CD8-positive, alpha-beta memory T cell (primary cell): ENCODE measurements at regions not wholly inside any gene's neighbourhood (a gene's known extent, or its start where the extent isn't known, plus 50 kb on each side); places are given as distances from the start of the nearest gene placed in this dataset.

Experiments
- CTCF ChIA-PET: fragments of 350-600 bp; sonication (Branson Sonifier 250); formaldehyde crosslinking; loops from one replicate; lab custom pipeline; 2021; ENCODE audit warnings: antibody characterized with exemption; lab: Charles Lee
- POLR2A ChIA-PET: fragments of 350-600 bp; sonication (Branson Sonifier 250); formaldehyde crosslinking; loops from one replicate; lab custom pipeline; 2021; ENCODE audit warnings: antibody characterized with exemption; lab: Charles Lee
- DNase-seq, 5 donors: peaks; one replicate each; pipeline versions ENCODE4 v3.0.0 to v3.0.0-alpha.2; 2020 to 2022; ENCODE audit warnings: mixed read lengths in 1 of 5
- H3K27ac ChIP-seq: one replicate; pipeline ENCODE4 v1.7.0; 2013; ENCODE audit warnings: low read depth, mild to moderate bottlenecking, low read length, moderate library complexity
- H3K27me3 ChIP-seq: 2 replicates; pipeline ENCODE4 v1.7.0; 2013; ENCODE audit warnings: low read length, mild to moderate bottlenecking; ENCODE audit not compliant: insufficient read depth, poor library complexity, severe bottlenecking
- H3K36me3 ChIP-seq: 2 replicates; pipeline ENCODE4 v1.7.0; 2013; ENCODE audit warnings: mild to moderate bottlenecking, low read length, moderate library complexity; ENCODE audit not compliant: insufficient read depth
- H3K4me1 ChIP-seq: 2 replicates; pipeline ENCODE4 v1.7.0; 2013; ENCODE audit warnings: mild to moderate bottlenecking, low read length, moderate library complexity; ENCODE audit not compliant: insufficient read depth
- H3K4me3 ChIP-seq: 2 replicates; pipeline ENCODE4 v1.7.0; 2013; ENCODE audit warnings: mild to moderate bottlenecking, low read length
- H3K9me3 ChIP-seq: 2 replicates; pipeline ENCODE4 v1.7.0; 2013; ENCODE audit warnings: mild to moderate bottlenecking, low read length
- H3K27ac Mint-ChIP-seq, 8 donors: one replicate each; pipeline ENCODE4 v1.8.0; 2020 to 2021; ENCODE audit warnings: mixed read lengths in 8 of 8, mild to moderate bottlenecking in 6 of 8, inconsistent platforms in 3 of 8, moderate library complexity in 3 of 8
- H3K27me3 Mint-ChIP-seq, 2 donors: one replicate each; pipeline ENCODE4 v1.8.0; 2020 to 2021; ENCODE audit warnings: mixed read lengths in 2 of 2, mild to moderate bottlenecking in 1 of 2, moderate library complexity in 1 of 2
- H3K36me3 Mint-ChIP-seq, 3 donors: one replicate each; pipeline ENCODE4 v1.8.0; 2020 to 2021; ENCODE audit warnings: mixed read lengths in 3 of 3, inconsistent platforms in 1 of 3, mild to moderate bottlenecking in 1 of 3
- H3K4me1 Mint-ChIP-seq, 3 donors: one replicate each; pipeline ENCODE4 v1.8.0; 2020 to 2021; ENCODE audit warnings: mixed read lengths in 3 of 3, inconsistent platforms in 1 of 3, mild to moderate bottlenecking in 1 of 3
- H3K4me3 Mint-ChIP-seq, 7 donors: one replicate each; pipeline ENCODE4 v1.8.0; 2020 to 2021; ENCODE audit warnings: mixed read lengths in 7 of 7, mild to moderate bottlenecking in 6 of 7, moderate library complexity in 4 of 7, inconsistent platforms in 2 of 7
- H3K9me3 Mint-ChIP-seq, 5 donors: one replicate each; pipeline ENCODE4 v1.8.0; 2020 to 2022; ENCODE audit warnings: mixed read lengths in 5 of 5, mild to moderate bottlenecking in 3 of 5, moderate library complexity in 2 of 5, inconsistent platforms in 1 of 5

- ChIA-PET POLR2A (no interaction called here), CTCF (no interaction called here)
- Mint-ChIP-seq H3K27me3 (no peaks in the 10 kb centered on the region), H3K4me1 (no peaks in the 10 kb centered on the region), H3K4me3 (no peak overlapping the region), H3K36me3 (peaks cover 0 to 1% (median 0%) of the 10 kb centered on the region in 3 donors), H3K27ac (no peak overlapping the region), H3K9me3 (peaks cover 0 to 8% (median 6%) of the 10 kb centered on the region in 5 donors)
- H3K4me1 ChIP-seq = no peaks in the 10 kb centered on the region
- no peaks in the 10 kb centered on the region for H3K9me3 ChIP-seq
- DNase-seq = no peak
- H3K4me3 ChIP-seq = no peak overlapping the region
- H3K27ac ChIP-seq = no peak overlapping the region
- no peaks in the 10 kb centered on the region for H3K27me3 ChIP-seq
- no peaks in the 10 kb centered on the region for H3K36me3 ChIP-seq
Observed at GRCh38 chr2:138184428-138184827, 220.2 kb downstream of the HNMT start.

DNA sequence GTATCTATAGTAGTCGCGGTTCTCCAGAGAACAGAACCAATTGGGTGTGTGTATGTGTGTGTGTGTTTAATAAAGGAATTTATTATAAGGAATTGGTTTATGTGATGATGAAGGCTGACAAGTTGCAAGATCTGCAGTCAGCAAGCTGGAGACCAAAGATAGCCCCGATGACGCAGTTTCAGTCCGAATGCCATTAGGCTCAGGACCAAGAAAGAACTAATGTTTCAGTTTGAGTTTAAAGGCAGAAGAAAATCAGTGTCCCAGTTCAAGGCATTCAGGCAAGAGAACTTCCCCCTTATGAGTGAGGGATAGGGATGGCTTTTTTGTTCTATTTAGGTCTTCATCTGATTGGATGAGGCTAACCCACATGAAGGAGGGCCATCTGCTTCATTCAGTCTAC lies 221.6 kb downstream of the HNMT start:
- Mint-ChIP-seq H3K4me1 (no peaks in the 10 kb centered on the region), H3K4me3 (no peak overlapping the region), H3K27me3 (no peaks in the 10 kb centered on the region), H3K9me3 (peaks cover 0 to 10% (median 6%) of the 10 kb centered on the region in 5 donors), H3K36me3 (peaks cover 0 to 1% (median 0%) of the 10 kb centered on the region in 3 donors), H3K27ac (no peak overlapping the region)
- H3K36me3 ChIP-seq = no peaks in the 10 kb centered on the region
- no peaks in the 10 kb centered on the region for H3K4me1 ChIP-seq
- no peak for DNase-seq
- no peaks in the 10 kb centered on the region for H3K27me3 ChIP-seq
- H3K4me3 ChIP-seq = no peak overlapping the region
- no peaks in the 10 kb centered on the region for H3K9me3 ChIP-seq
- ChIA-PET POLR2A (no interaction called here), CTCF (no interaction called here)
- no peak overlapping the region for H3K27ac ChIP-seq

DNA sequence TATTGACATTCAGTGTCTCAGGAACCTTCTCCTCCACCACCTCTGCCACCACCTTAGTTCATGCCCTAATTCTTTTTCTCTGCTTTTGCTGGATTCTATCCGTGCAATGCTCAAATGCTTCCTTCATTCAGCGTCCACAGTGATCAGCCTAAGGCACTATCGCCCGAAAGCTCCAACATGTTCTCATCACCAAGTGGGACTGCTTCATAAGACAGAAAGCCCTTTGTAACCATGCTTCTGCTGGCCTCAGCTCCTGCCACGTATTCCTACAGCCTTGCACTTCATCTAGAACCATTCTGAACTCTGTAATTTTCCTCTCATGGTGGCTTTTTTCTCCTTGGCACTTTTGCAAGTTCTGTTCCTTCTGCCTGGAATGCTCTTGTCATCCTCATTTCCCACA lies 222.9 kb downstream of the HNMT start:
- H3K36me3 Mint-ChIP-seq = peaks cover 0 to 1% (median 0%) of the 10 kb centered on the region in 3 donors
- H3K4me1 Mint-ChIP-seq = no peaks in the 10 kb centered on the region
- Histone ChIP-seq H3K36me3 (no peaks in the 10 kb centered on the region), H3K9me3 (no peaks in the 10 kb centered on the region), H3K4me3 (no peak overlapping the region), H3K27ac (no peak overlapping the region), H3K4me1 (no peaks in the 10 kb centered on the region), H3K27me3 (no peaks in the 10 kb centered on the region)
- DNase-seq = no peak
- no peaks in the 10 kb centered on the region for H3K27me3 Mint-ChIP-seq
- CTCF ChIA-PET = no interaction called here
- peaks cover 0 to 7% (median 6%) of the 10 kb centered on the region in 5 donors for H3K9me3 Mint-ChIP-seq
- no peak overlapping the region for H3K27ac Mint-ChIP-seq
- POLR2A ChIA-PET = no interaction called here
- no peak overlapping the region for H3K4me3 Mint-ChIP-seq

DNA sequence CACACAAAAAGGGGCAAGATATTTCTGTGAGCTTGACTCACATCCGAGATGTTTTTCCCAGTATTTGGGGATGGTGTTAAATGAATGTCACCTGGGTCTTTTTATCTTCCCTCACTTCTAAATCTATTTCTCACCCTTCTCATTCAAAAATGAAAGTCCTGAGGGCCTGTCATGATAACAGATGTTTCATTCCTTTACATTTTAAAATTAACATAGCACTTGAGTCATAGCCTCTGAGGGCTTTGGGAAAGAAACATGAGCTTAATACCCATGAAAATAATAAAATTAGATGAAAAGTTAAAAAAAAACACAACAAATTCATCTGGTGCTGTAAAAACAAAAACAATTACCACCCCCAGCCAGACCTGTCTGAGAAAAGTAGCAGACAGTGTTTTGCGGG lies 226.7 kb downstream of the HNMT start:
- ChIA-PET POLR2A (no interaction called here), CTCF (no interaction called here)
- H3K4me3 ChIP-seq = no peak overlapping the region
- H3K4me1 Mint-ChIP-seq = no peaks in the 10 kb centered on the region
- no peak for DNase-seq
- H3K4me3 Mint-ChIP-seq = no peak overlapping the region
- H3K36me3 ChIP-seq = no peaks in the 10 kb centered on the region
- H3K27me3 Mint-ChIP-seq = no peaks in the 10 kb centered on the region
- H3K9me3 ChIP-seq = no peaks in the 10 kb centered on the region
- H3K4me1 ChIP-seq = no peaks in the 10 kb centered on the region
- no peak overlapping the region for H3K27ac Mint-ChIP-seq
- peaks cover 0 to 1% (median 0%) of the 10 kb centered on the region in 3 donors for H3K36me3 Mint-ChIP-seq
- H3K27me3 ChIP-seq = no peaks in the 10 kb centered on the region
- H3K9me3 Mint-ChIP-seq = peaks cover 0 to 11% (median 6%) of the 10 kb centered on the region in 5 donors
- H3K27ac ChIP-seq = no peak overlapping the region

GRCh38 chr2:138193416-138194213 lies 229.3 kb downstream of the HNMT start:
- Histone ChIP-seq H3K4me1 (no peaks in the 10 kb centered on the region), H3K27me3 (no peaks in the 10 kb centered on the region), H3K4me3 (no peak overlapping the region), H3K36me3 (no peaks in the 10 kb centered on the region), H3K27ac (no peak overlapping the region), H3K9me3 (no peaks in the 10 kb centered on the region)
- H3K27ac Mint-ChIP-seq = no peak overlapping the region
- no peaks in the 10 kb centered on the region for H3K4me1 Mint-ChIP-seq
- ChIA-PET CTCF (no interaction called here), POLR2A (no interaction called here)
- no peak overlapping the region for H3K4me3 Mint-ChIP-seq
- DNase-seq = no peak
- H3K27me3 Mint-ChIP-seq = no peaks in the 10 kb centered on the region
- H3K9me3 Mint-ChIP-seq = peaks cover 4 to 16% (median 8%) of the 10 kb centered on the region in 5 donors
- no peaks in the 10 kb centered on the region for H3K36me3 Mint-ChIP-seq

DNA sequence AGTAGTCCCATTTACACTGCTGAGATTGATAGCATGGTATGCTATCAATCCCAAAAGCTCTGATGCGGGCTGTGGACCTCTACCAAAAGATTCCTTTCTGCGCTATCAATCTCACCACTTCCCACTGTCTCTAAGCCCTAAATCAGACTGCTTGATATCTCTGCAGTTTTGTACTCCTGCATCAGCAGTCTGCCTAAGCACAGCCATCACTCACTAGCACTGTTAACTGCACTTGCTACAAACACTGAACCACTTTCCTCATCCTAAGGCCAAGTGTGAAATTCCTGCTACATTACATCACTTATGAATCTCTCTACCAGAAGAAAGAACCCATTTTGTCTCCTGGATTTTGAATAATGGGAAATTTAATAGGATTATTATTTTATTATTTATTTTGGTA lies 237.0 kb downstream of the HNMT start:
- CTCF ChIA-PET = no interaction called here
- DNase-seq = no peak
- POLR2A ChIA-PET = no interaction called here
- Histone ChIP-seq H3K4me3 (no peak overlapping the region), H3K27me3 (no peaks in the 10 kb centered on the region), H3K4me1 (no peaks in the 10 kb centered on the region), H3K36me3 (no peaks in the 10 kb centered on the region), H3K27ac (no peak overlapping the region), H3K9me3 (no peaks in the 10 kb centered on the region)
- Mint-ChIP-seq H3K27me3 (no peaks in the 10 kb centered on the region), H3K36me3 (peaks cover 0 to 4% (median 0%) of the 10 kb centered on the region in 3 donors), H3K27ac (no peak overlapping the region), H3K9me3 (peaks cover 15 to 36% (median 27%) of the 10 kb centered on the region in 5 donors), H3K4me1 (no peaks in the 10 kb centered on the region), H3K4me3 (no peak overlapping the region)

GRCh38 chr2:138202762-138203161 lies 238.5 kb downstream of the HNMT start:
- Mint-ChIP-seq H3K4me3 (no peak overlapping the region), H3K36me3 (peaks cover 0 to 4% (median 0%) of the 10 kb centered on the region in 3 donors), H3K27me3 (peaks cover 0 to 2% of the 10 kb centered on the region in 2 donors), H3K27ac (no peak overlapping the region), H3K9me3 (peaks cover 8 to 31% (median 24%) of the 10 kb centered on the region in 5 donors), H3K4me1 (no peaks in the 10 kb centered on the region)
- ChIA-PET POLR2A (no interaction called here), CTCF (no interaction called here)
- Histone ChIP-seq H3K27me3 (no peaks in the 10 kb centered on the region), H3K36me3 (no peaks in the 10 kb centered on the region), H3K4me3 (no peak overlapping the region), H3K4me1 (no peaks in the 10 kb centered on the region), H3K27ac (no peak overlapping the region), H3K9me3 (no peaks in the 10 kb centered on the region)
- no peak for DNase-seq

GRCh38 chr2:138205281-138205680 lies 241.0 kb downstream of the HNMT start:
- DNase-seq = no peak
- Histone ChIP-seq H3K27ac (no peak overlapping the region), H3K4me1 (no peaks in the 10 kb centered on the region), H3K36me3 (no peaks in the 10 kb centered on the region), H3K4me3 (no peak overlapping the region), H3K27me3 (no peaks in the 10 kb centered on the region), H3K9me3 (no peaks in the 10 kb centered on the region)
- peaks cover 0 to 4% (median 0%) of the 10 kb centered on the region in 3 donors for H3K36me3 Mint-ChIP-seq
- peaks cover 0 to 2% of the 10 kb centered on the region in 2 donors for H3K27me3 Mint-ChIP-seq
- no peaks in the 10 kb centered on the region for H3K4me1 Mint-ChIP-seq
- ChIA-PET CTCF (no interaction called here), POLR2A (no interaction called here)
- no peak overlapping the region for H3K4me3 Mint-ChIP-seq
- H3K9me3 Mint-ChIP-seq = peaks cover 8 to 30% (median 24%) of the 10 kb centered on the region in 5 donors
- no peak overlapping the region for H3K27ac Mint-ChIP-seq
